ENCODE measurements at regions not wholly inside any gene's neighbourhood (a gene's known extent, or its start where the extent isn't known, plus 50 kb on each side); places are given as distances from the start of the nearest gene placed in this dataset.
"Not testable (repeated sequence)": the region's sequence is repeated elsewhere in the genome, so short reads cannot be mapped to it uniquely, and the experiment has no call there.

DNA sequence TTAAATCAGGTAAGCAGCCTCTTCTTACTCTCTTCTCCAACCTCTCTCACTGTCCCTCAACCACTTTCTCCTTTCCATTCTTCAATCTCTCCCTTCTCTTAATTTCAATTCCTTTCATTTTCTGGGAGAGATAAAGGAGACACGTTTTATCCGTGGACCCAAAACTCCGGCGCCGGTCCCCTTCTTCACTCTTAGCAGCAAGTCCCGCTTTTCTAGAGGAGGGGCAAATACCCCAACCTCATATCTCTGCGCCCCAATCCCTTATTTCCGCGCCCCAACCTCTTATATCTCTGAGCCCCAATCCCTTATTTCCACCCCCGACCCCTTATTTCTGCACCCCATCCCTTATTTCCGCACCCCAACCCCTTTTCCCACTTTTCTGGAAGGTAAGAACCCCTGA is 691.6 kb downstream of the EFNA5 start:
- not testable (repeated sequence) for TF ChIP-seq POLR2A (IDR thresholded peaks at IDR 0.05); CTCF (IDR thresholded peaks at IDR 0.05 in 4 of 5, conservative IDR thresholded peaks at IDR 0.05 in 1 of 5)
